Stimulated activated naive CD8-positive, alpha-beta T cell treated with anti-CD3 and anti-CD28 coated beads, Interleukin-15, amount 100 ng/mL, for 72 hours (primary cell): ENCODE measurements at regions not wholly inside any gene's neighbourhood (a gene's known extent, or its start where the extent isn't known, plus 50 kb on each side); places are given as distances from the start of the nearest gene placed in this dataset.
"Not testable (repeated sequence)": the region's sequence is repeated elsewhere in the genome, so short reads cannot be mapped to it uniquely, and the experiment has no call there.

Experiments used
- ATAC-seq: fragments of 150-1000 bp; cut with Tn5 transposase; 2 replicates; pipeline ENCODE4 v1.10.0; 2021; ENCODE audit warnings: mild to moderate bottlenecking, moderate library complexity
- DNase-seq, 2 donors: peaks; one replicate each; pipeline ENCODE4 v3.0.0; 2021 to 2022
- H3K27ac Mint-ChIP-seq, 2 donors: one replicate each; pipeline ENCODE4 v1.8.0; 2022; ENCODE audit warnings: mild to moderate bottlenecking in 2 of 2, mixed read lengths in 2 of 2, moderate library complexity in 2 of 2
- H3K27me3 Mint-ChIP-seq: one replicate; pipeline ENCODE4 v1.8.0; 2022; ENCODE audit warnings: mixed read lengths
- H3K4me1 Mint-ChIP-seq: one replicate; pipeline ENCODE4 v1.8.0; 2022; ENCODE audit warnings: mild to moderate bottlenecking, mixed read lengths
- H3K4me3 Mint-ChIP-seq, 2 donors: one replicate each; pipeline ENCODE4 v1.8.0; 2022; ENCODE audit warnings: mild to moderate bottlenecking in 2 of 2, mixed read lengths in 2 of 2, moderate library complexity in 1 of 2
- H3K9me3 Mint-ChIP-seq, 2 donors: one replicate each; pipeline ENCODE4 v1.8.0; 2022; ENCODE audit warnings: mixed read lengths in 2 of 2

GRCh38 chr6:16998461-16998860, 103.4 kb upstream of the STMND1 start:
- Mint-ChIP-seq H3K9me3 (no peaks in the 10 kb centered on the region), H3K4me1 (no peaks in the 10 kb centered on the region), H3K4me3 (no peak overlapping the region), H3K27ac (no peak overlapping the region), H3K27me3 (peaks cover 70% of the 10 kb centered on the region)
- ATAC-seq = no peak
- no peak for DNase-seq

- Mint-ChIP-seq H3K4me1 (no peaks in the 10 kb centered on the region), H3K27ac (no peak overlapping the region), H3K9me3 (peaks cover 0 to 2% of the 10 kb centered on the region in 2 donors), H3K27me3 (peaks cover 63% of the 10 kb centered on the region), H3K4me3 (no peak overlapping the region)
- no peak for DNase-seq
- ATAC-seq = no peak
Observed at GRCh38 chr6:16995511-16996250, 106.2 kb upstream of the STMND1 start.

GRCh38 chr6:16993396-16993795, 108.5 kb upstream of the STMND1 start:
- Mint-ChIP-seq H3K27me3 (peaks cover 63% of the 10 kb centered on the region), H3K4me3 (no peak overlapping the region), H3K9me3 (peaks cover 5 to 19% of the 10 kb centered on the region in 2 donors), H3K27ac (no peak overlapping the region), H3K4me1 (no peaks in the 10 kb centered on the region)
- DNase-seq (no peak), ATAC-seq (no peak)

GRCh38 chr6:16991981-16992629, 109.7 kb upstream of the STMND1 start:
- ATAC-seq = no peak
- no peak overlapping the region for H3K27ac Mint-ChIP-seq
- H3K4me1 Mint-ChIP-seq = no peaks in the 10 kb centered on the region
- no peak overlapping the region for H3K4me3 Mint-ChIP-seq
- no peak for DNase-seq
- H3K9me3 Mint-ChIP-seq = peaks cover 9 to 25% of the 10 kb centered on the region in 2 donors
- H3K27me3 Mint-ChIP-seq = peaks cover 68% of the 10 kb centered on the region

- not testable (repeated sequence) for H3K4me3 Mint-ChIP-seq, H3K27ac Mint-ChIP-seq, ATAC-seq, H3K4me1 Mint-ChIP-seq, DNase-seq
- H3K9me3 Mint-ChIP-seq = peaks cover 9 to 25% of the 10 kb centered on the region in 2 donors
- H3K27me3 Mint-ChIP-seq = peaks cover 80% of the 10 kb centered on the region
Observed at GRCh38 chr6:16989976-16990375, 111.9 kb upstream of the STMND1 start.

GRCh38 chr6:16989382-16989781, 112.5 kb upstream of the STMND1 start:
- peaks cover 9 to 25% of the 10 kb centered on the region in 2 donors for H3K9me3 Mint-ChIP-seq
- ATAC-seq (no peak), DNase-seq (no peak)
- H3K4me1 Mint-ChIP-seq = no peaks in the 10 kb centered on the region
- no peak overlapping the region for H3K4me3 Mint-ChIP-seq
- peaks cover 80% of the 10 kb centered on the region for H3K27me3 Mint-ChIP-seq
- no peak overlapping the region for H3K27ac Mint-ChIP-seq

- ATAC-seq (no peak), DNase-seq (no peak)
- no peaks in the 10 kb centered on the region for H3K4me1 Mint-ChIP-seq
- H3K4me3 Mint-ChIP-seq = no peak overlapping the region
- peaks cover 80% of the 10 kb centered on the region for H3K27me3 Mint-ChIP-seq
- no peak overlapping the region for H3K27ac Mint-ChIP-seq
- peaks cover 9 to 25% of the 10 kb centered on the region in 2 donors for H3K9me3 Mint-ChIP-seq
Observed at GRCh38 chr6:16987996-16988395, 113.9 kb upstream of the STMND1 start.

- ATAC-seq (no peak), DNase-seq (no peak)
- H3K27me3 Mint-ChIP-seq = peaks cover 67% of the 10 kb centered on the region
- no peak overlapping the region for H3K27ac Mint-ChIP-seq
- H3K4me3 Mint-ChIP-seq = no peak overlapping the region
- H3K9me3 Mint-ChIP-seq = peaks cover 9 to 24% of the 10 kb centered on the region in 2 donors
- no peaks in the 10 kb centered on the region for H3K4me1 Mint-ChIP-seq
Observed at GRCh38 chr6:16985513-16986284, 116.2 kb upstream of the STMND1 start.

GRCh38 chr6:16982807-16983206, 119.0 kb upstream of the STMND1 start:
- Mint-ChIP-seq H3K27ac (no peak overlapping the region), H3K27me3 (peaks cover 71% of the 10 kb centered on the region), H3K4me3 (no peak overlapping the region), H3K4me1 (no peaks in the 10 kb centered on the region), H3K9me3 (peaks cover 0 to 7% of the 10 kb centered on the region in 2 donors)
- ATAC-seq (no peak), DNase-seq (no peak)

GRCh38 chr6:16979677-16980370, 122.0 kb upstream of the STMND1 start:
- DNase-seq = no peak
- peaks cover 0 to 7% of the 10 kb centered on the region in 2 donors for H3K9me3 Mint-ChIP-seq
- no peak overlapping the region for H3K4me3 Mint-ChIP-seq
- peaks cover 63% of the 10 kb centered on the region for H3K27me3 Mint-ChIP-seq
- H3K4me1 Mint-ChIP-seq = no peaks in the 10 kb centered on the region
- no peak overlapping the region for H3K27ac Mint-ChIP-seq
- no peak for ATAC-seq

GRCh38 chr6:16978686-16979085, 123.2 kb upstream of the STMND1 start:
- Mint-ChIP-seq H3K27ac (no peak overlapping the region), H3K4me1 (no peaks in the 10 kb centered on the region), H3K27me3 (peaks cover 64% of the 10 kb centered on the region), H3K9me3 (peaks cover 0 to 7% of the 10 kb centered on the region in 2 donors), H3K4me3 (no peak overlapping the region)
- ATAC-seq (no peak), DNase-seq (no peak)

GRCh38 chr6:16976385-16977183, 125.3 kb upstream of the STMND1 start:
- Mint-ChIP-seq H3K4me3 (no peak overlapping the region), H3K27me3 (peaks cover 79% of the 10 kb centered on the region), H3K27ac (no peak overlapping the region), H3K4me1 (peaks cover 17% of the 10 kb centered on the region), H3K9me3 (peaks cover 0 to 7% of the 10 kb centered on the region in 2 donors)
- ATAC-seq (no peak), DNase-seq (no peak)

- ATAC-seq (no peak), DNase-seq (no peak)
- peaks cover 17% of the 10 kb centered on the region for H3K4me1 Mint-ChIP-seq
- H3K9me3 Mint-ChIP-seq = peaks cover 0 to 7% of the 10 kb centered on the region in 2 donors
- H3K27ac Mint-ChIP-seq = no peak overlapping the region
- no peak overlapping the region for H3K4me3 Mint-ChIP-seq
- H3K27me3 Mint-ChIP-seq = peaks cover 81% of the 10 kb centered on the region
Observed at GRCh38 chr6:16974704-16975359, 127.0 kb upstream of the STMND1 start.

- H3K9me3 Mint-ChIP-seq = peaks cover 0 to 3% of the 10 kb centered on the region in 2 donors
- DNase-seq (no peak), ATAC-seq (no peak)
- no peak overlapping the region for H3K27ac Mint-ChIP-seq
- H3K4me1 Mint-ChIP-seq = peaks cover 20% of the 10 kb centered on the region
- H3K27me3 Mint-ChIP-seq = peaks cover 81% of the 10 kb centered on the region
- no peak overlapping the region for H3K4me3 Mint-ChIP-seq
Observed at GRCh38 chr6:16974387-16974673, 127.5 kb upstream of the STMND1 start.
